GM18499 (cell line): ENCODE measurements at regions not wholly inside any gene's neighbourhood (a gene's known extent, or its start where the extent isn't known, plus 50 kb on each side); places are given as distances from the start of the nearest gene placed in this dataset.
A peak's percentile ranks its signal among the peaks of the same experiment; 100 is the strongest.
"Not testable (repeated sequence)": the region's sequence is repeated elsewhere in the genome, so short reads cannot be mapped to it uniquely, and the experiment has no call there.

Experiments
- ATAC-seq: cut with Tn5 transposase; IDR thresholded peaks from one replicate; pipeline ENCODE4 v1.9.1; 2021; ENCODE audit warnings: moderate number of reproducible peaks; ENCODE audit not compliant: insufficient read depth, unreplicated experiment

- not testable (repeated sequence) for ATAC-seq
These were observed 144.0 kb upstream of the ZNF608 start for GRCh38 chr5:124890442-124890841.

- ATAC-seq, result no peak
These were observed 144.7 kb upstream of the ZNF608 start for GRCh38 chr5:124891179-124891578.

DNA sequence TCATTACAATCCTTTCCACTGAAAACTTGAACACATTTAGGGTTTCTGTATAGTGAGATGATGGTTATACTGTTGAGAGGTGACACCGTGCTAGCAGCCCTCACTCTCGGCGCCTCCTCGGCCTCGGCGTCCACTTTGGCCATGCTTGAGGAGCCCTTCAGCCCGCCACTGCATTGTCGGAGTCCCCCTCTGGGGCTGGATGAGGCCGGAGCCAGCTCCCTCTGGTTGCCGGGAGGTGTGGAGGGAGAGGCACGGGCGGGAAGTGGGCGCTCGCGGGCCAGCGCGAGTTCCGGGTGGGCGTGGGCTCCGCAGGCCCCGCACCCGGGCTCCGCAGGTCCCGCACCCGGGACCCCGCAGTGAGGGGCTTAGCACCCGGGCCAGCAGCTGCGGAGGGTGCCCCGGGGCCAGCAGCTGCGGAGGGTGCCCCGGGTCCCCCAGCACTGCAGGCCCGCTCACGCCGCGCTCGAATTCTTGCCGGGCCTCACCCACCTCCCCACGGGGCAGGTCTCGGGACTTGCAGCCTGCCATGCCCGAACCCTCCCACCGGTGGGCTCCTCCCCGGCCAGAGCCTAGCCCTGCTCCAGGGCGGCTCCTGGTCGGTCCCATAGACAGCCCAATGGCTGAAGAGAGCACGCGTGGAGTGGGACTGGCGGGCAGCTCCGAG, 145.9 kb upstream of the ZNF608 start:
- ATAC-seq, result no peak

DNA sequence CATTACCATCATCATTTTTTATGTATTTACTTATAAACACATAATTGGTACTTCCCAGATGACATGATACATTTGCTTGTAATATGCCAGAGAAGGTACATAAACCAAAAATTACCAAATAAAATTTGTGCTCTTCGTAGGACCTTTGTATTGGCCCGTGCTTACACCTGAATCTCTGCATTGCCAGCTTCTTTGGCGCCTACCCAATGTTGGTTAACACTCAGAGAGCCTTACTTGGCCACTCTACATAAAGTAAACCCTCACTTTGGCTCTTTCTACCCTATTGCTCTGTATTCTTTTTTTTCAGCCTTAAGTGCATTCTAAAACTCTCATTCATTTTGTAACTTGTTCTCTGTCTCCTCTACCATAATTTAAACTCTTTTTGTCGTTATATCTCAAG, 148.1 kb upstream of the ZNF608 start:
- ATAC-seq, result no peak

- ATAC-seq, result no peak
These were observed 148.8 kb upstream of the ZNF608 start for GRCh38 chr5:124895236-124895635.

DNA sequence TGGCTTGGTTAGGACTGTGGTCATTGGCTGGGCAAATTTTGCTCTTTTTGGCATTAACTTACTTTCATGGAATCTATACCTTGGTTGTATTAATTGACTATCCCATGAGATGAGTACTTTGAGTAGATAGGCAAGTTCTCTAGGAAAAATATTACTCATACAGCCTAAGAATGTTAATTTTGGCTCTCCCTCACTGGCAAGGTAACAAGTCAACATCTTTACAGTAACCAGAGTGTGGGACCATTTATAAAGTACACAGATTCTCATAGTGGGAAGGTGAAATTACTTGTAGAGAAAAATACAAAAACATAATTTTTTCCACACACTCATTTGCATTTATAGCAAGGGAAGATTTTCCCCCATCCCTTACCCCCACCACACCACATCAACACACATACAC, 154.6 kb upstream of the ZNF608 start:
- no peak for ATAC-seq

- ATAC-seq, result peak; percentile 95
These were observed 155.8 kb upstream of the ZNF608 start for GRCh38 chr5:124902097-124902821.

DNA sequence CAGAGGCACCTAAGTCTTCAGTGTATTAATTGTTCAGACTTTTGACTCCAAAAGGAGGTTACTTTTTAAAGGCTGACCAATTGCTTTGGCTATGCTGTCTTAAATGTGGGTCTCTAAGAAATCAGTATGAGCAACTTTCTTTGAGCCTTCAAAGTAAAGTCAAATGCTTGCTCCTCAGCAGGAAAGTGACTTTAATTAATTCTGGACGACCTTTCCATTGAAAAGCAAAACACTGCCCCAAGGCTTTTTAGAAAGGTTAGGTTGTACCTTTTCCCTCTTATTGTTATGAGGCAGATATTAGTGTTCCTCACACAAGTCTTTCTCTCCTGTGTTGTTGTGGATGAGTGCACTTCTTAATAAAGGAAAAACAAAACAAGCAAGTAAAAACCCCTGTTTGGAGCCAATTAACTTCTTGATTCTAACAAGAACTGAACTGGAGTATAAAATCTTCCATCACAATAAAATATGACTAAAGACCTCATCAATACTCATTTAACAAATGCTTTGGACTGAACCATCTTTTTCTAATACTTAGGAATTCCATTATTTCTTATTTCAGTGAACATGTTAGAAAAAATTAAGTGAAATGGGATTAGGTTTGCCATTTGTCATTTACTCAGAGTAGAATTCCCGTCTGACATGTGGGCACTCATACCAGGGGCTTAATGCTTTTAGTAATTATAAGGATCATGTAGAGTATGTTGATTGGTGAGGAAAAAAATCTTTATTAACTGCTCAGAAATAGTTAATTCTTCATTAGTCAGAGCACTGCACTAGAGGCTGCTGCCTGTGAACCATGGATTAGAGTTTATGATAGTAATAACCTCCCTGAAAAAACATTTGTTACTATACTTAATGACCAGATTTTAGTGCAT, 159.1 kb upstream of the ZNF608 start:
- no peak for ATAC-seq

DNA sequence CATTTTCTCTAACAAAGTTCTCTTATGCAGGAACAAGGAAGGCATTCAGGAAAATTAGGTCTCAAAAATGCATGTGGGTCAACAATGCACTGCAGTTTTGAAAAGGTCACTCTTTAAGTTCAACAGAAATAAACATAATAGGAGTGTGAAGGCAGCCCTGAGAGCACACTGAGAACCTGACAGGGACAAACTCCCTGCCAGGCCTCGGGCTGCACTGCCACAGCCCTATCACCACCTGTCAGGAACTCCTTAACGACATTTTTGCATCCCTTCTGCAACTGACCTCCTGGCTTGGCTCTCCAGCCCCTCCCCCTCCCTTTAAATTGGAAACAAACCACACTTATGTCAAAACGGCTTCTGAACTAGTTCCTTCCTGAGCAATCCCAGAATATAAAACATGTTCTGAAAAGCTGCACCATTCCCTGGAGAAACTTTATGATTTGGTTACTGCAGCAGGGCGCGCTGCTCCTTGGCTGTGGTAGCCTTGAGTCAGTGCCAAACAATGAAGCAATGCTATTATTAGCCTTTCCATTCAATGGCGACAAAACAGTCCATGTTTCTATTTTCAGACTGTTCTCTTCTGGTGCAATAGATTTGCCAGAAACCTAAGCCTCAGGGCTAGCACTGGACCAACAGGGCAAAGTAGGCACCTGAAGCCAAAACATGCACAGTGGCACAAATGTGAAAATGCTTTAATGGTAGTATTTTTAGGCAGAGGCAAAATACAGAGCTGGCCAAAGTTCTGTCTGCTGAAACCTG, 160.1 kb upstream of the ZNF608 start:
- no peak for ATAC-seq

GRCh38 chr5:124907098-124907644, 160.7 kb upstream of the ZNF608 start:
- ATAC-seq, result no peak

DNA sequence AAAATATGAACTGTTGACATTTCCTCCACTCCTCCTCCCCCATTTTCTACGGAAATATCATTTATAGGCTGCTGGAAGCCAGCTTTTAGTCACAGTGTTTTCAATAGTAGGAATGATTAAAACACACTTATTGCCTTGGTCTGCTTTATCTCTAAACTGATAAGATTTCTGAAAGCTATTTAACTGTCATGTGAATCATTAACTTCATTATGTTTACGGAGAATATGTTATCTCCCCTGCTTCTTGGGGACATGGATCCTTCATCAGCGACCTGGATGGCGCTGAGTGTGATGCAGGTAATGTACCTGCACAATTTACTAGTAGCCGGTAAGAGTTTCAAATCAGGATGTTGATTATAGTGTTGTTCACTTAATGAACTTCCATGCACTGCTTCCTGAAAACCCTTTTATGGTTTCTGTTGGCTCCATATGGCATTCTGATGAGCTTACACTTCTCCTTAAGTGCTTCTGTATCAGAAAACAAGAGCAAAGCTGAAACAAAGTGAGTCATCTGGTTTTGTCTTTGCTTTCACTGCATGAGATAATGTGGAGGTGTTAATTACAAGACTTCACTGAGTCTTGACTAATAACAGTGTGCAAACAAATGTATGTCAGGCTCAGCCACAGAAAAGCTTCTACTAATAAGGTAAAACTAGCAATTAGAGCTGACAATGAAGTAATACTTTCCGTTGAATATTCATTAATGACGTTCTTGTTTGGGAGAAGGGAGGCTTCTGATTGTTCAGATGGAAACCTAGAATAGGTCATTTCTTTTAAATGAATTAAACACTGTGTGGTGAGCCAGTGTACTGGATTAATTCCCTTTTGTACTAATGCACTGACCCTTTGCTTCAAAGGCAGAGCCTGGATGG, 162.4 kb upstream of the ZNF608 start:
- ATAC-seq, result peak; percentile 83

DNA sequence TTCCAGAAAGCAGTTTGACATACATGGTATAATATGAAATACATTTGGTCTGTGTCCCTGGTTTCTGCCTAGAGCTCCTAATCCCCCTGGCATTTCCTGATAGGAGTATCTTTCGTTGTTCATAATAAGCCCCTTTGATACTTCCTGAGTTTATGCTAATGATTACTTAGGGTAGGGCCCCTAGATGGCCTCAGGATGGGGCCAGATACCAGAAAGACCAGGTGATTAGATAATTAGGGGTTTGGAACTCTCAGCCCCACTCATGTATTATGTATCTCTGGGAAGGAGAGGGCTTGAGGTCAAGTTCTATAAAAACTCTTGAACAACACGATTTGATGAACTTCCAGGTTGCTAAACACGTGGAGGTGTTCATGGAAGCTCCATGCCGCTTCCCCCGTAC, 163.3 kb upstream of the ZNF608 start:
- no peak for ATAC-seq

- ATAC-seq, result peak; percentile 50
These were observed 164.0 kb upstream of the ZNF608 start for GRCh38 chr5:124910354-124911016.

DNA sequence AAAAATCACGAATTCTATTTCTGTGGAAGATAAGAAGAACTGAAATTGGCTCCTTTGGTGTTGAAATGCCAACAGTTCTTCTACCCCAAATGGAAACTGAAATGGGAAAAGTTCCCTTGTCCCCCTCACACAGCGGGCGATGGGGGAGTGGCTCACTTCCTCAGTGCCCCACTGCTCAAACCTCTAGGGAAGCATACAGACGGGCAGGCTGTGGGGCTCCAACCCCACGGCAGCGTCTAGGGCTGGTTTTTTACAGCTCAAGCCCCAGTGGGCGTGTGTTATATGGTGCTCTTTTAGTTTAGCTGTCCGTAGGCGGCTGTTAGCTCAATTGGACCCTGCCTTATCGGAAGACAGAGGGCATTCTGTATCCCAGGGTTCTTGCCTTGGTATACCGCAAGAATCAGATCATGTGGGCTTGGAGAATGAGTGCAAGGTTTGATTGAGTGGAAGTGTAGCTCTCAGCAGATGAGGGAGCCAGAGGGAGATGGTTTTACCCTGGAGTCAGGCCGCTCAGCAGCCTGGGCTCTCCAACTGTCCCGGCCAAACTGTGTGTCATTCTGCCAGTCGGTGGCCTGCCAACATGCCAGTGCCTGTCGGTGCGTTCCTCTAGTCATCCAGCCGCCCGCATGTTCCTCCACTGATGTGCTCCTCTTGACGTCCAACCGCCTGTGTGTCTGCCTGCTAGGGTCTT, 166.3 kb upstream of the ZNF608 start:
- no peak for ATAC-seq

DNA sequence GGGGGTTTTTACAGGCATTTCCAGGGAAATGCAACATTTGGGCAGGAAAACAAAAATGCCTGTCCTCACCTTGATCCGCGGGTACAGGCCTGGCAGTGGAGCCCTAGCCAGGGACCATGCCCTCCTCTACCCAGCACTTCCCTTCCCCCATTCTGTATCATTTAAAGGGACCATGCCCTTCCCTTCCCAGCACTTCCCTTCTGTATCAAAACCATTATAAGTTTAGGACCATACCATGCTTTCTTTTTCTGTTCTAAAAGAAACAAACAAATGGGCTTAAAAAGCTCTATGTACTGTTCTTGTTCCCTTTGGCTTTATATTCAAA, 166.9 kb upstream of the ZNF608 start:
- no peak for ATAC-seq

DNA sequence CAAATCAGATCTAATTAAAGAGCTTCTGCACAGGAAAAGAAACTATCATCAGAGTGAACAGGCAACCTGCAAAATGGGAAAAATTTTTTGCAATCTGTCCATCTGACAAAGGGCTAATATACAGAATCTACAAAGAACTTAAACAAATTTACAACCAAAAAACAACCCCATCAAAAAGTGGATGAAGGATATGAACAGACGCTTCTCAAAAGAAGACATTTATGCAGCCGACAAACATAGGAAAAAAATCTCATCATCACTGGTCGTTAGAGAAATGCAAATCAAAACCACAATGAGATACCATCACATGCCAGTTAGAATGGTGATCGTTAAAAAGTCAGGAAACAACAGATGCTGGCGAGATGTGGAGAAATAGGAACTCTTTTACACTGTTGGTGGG, 169.9 kb upstream of the ZNF608 start:
- ATAC-seq, result not testable (repeated sequence)

DNA sequence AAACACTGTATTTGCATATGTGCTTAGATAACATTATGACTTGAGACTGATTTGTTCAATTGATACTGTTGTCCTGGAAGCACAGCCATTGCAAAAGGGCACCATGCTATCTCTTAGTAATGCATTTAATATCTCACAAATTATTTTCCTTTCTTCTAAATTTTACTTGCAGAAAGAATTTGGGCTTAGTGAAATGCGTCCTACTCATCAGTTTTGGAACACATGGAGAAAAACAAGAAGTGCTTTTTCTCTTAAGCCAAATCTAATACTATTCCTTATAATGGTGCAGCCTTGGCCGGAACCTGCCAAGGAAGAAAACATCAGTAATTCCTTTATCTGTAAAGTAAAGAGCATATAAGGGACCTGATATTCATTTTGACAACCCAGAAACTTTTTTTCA, 172.2 kb upstream of the ZNF608 start:
- ATAC-seq, result no peak

DNA sequence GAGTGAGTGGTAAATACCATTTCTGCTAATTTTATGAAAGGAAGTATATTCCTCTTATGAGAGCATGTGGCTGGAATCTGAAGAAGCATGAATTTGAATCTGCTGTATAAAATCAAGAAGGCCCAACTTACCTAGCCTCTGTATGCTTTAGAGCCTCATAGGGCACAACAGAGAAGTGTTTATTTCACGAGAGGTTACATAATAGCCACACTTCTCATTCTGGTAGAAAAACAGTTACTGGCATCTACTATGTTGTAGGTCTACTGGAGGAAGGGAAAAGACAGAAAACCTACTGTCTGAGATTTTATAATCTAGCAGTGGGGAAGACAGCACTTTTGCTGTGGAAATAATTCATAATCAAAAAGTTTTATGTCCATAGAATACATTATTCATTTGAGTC, 172.6 kb upstream of the ZNF608 start:
- no peak for ATAC-seq
